HG02623 (cell line): ENCODE measurements at regions not wholly inside any gene's neighbourhood (a gene's known extent, or its start where the extent isn't known, plus 50 kb on each side); places are given as distances from the start of the nearest gene placed in this dataset.

ENCODE experiments used
- ATAC-seq: cut with Tn5 transposase; IDR thresholded peaks from one replicate; pipeline ENCODE4 v1.9.1; 2021; ENCODE audit warnings: moderate library complexity; ENCODE audit not compliant: unreplicated experiment

DNA sequence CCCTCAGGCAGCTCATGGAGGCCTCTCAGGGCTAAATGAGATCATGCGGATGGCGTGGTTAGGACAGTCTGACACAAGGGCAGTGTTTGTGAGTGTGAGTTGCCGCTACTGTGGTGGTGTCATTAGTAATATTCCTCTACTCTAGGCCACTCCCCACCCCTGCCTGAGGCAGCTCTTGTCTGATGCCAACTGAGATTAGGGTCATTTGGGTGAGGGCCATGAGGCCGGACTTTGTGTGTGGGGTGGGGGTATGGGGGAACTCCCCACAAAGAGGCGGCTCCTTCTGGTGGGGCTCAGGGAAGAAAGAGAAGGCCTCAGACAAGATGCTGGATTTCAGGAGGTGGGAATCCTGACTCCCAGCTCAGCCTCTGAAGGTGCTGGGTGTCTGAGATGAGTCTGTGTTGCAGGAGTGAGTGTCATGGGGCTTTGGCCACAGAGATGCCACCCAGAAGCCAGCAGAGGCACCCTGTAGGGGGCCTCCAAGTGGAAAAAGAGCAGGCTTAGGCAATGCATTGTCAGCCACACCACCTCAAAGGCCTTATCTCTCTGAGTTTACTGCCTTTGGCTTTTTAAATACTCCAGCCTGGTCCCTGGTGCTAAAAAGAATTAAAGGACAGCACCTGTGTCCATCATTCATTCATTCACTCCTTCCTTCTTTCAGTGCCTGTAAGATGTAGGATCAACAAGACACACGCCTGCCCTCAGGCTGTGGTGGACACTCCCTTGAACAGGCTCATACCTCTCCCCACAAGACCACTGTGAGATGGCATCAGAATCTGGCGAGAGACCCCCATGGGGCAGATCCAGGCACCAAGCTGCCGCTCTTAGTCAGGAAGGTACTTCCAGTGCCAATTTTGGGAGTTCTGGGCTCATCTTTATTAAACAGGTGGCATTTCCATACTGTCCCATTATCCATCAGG is 175.2 kb downstream of the MRPL14 start:
- ATAC-seq, result no peak

DNA sequence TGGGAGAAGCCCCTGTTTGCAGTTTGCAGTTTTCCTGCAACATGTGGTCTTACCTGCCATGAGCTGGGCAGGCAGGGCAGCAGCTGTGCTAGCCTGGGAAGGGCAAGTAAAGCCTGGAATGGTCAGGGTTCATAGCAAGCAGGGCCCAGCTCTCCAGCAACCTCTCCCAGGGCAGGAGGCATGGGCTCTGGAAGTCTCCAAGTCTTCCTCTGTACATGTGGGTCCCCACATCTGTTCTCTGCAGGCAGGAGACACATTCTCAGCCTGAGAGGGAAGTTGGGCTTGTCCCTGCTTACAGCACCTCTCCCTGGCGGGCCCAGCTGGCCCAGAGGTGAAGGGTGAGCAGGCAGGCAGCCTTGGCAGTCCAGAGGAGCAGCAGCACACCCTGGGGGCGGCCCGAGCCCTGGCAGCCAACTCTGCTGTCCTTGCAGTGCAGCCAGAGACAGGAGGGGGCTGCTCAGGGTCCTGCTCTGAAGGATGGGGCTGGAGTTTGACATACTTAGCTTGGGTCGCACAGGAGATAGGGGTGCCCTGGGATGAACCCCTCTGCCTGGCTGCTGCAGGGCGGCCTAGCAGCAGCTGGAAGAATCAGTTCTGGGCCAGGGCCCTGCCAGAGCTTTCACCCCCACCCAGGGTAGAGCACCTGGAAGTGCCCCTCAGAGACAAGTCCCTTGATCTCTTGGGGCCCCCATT is 176.0 kb downstream of the MRPL14 start:
- ATAC-seq, result no peak

DNA sequence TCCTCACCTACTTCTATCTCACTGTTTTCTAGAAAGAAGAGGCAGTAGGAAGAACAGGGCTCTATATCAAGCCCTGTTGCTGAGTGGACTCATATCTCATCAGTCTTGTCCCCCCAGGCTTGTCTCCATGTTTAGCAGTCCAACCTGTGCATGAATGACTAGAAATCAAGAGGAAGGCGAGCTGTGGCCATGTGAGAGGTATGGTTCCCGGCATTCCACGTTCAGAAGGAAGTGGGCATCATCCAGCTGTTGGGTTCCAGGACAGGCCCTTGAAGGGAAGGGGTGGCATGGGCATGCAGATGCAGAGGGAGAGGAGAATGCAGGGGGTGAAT is 176.6 kb downstream of the MRPL14 start:
- ATAC-seq, result no peak

- no peak for ATAC-seq
Measured at GRCh38 chr6:43950051-43950605, 177.1 kb downstream of the MRPL14 start.

DNA sequence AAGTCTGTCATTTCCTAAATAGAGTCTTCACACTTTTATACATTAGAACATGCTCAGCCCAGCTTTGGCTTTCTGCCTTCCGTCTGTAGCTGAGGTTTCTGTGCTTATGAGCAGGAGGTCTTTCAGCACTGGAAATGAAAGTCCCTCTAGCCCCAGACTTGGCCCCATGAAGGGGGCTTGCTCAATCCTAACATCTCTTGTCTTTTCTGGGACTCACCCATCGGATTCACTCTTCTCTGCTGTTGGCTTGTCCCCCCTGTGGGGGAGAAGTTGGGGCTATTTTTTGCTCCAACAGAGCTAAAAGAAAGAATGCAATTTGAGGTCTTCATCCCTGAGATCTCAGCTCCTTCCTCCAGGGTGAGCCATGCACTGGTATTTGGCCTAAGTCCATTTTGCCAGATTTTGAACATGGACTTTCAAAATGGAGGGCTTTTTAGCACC is 177.7 kb downstream of the MRPL14 start:
- no peak for ATAC-seq

- ATAC-seq, result no peak
Measured at GRCh38 chr6:43948527-43949485, 178.4 kb downstream of the MRPL14 start.

DNA sequence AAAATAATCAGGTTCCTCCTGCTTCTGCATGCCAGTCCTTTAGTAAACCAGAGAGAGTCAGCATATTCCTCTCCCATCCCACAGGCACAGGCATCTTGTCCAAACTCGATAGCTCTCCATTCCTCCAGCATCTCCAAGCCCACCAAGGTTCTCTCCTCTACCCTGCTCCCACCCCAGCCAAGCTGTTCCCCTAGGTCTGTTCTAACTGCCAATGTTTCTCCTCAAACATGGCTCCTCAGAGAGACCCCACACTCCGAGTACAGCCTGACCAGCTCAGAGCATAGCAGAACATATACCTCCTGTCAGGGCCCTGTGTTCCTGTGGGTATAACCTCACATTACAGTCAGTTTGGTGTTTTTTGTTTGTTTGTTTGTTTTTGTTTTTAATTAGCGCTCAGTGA is 177.8 kb downstream of the VEGFA start:
- no peak for ATAC-seq

DNA sequence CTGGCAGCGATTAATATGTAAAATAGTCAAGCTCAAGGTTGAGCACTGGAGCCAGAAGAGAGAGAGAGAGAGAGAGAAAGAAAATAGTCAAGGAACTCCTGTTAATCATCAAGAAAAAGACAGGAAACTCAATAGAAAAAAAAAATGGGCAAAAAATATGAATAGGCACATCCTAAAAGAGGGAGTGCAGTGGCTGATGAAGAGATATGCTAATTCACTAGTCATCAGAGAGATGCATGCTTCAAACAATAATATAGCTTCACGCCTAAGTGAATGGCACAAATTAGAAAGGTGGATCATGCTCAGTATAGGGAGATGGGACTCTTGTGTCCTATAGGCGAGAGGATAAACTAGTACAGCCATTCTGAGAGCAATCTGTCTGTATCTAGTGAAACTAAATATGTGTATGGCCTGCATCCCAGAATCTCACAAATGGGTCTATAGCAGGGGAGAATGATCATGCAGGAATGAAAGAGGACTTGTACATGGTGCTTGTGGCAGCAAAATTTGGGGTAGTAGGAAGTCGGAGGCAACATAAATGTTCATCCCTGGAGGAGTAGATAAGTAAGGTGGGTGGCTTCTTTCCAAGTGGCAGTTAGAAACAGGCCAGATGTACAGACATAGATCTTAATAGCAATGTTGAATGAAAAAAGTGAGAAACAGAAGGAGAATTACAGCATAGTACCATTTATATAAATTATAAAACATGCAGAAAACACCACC is 176.8 kb downstream of the VEGFA start:
- no peak for ATAC-seq

DNA sequence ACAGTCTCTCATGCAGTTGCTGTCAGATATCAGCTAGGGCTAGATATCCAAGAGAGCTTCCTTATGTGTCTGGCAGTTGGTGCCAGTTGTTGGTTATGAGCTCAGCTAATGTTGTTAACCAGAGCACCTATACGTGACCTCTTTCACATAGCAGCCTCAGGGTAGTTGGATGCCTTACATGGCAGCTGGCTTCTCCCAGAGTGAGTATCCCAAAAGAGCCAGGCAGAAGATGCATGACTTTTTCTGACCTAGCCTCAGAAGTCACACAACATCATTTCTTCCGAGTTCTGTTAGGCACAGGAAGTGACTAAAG is 175.7 kb downstream of the VEGFA start:
- no peak for ATAC-seq

GRCh38 chr6:43944908-43945767 is 175.1 kb downstream of the VEGFA start:
- ATAC-seq, result no peak

DNA sequence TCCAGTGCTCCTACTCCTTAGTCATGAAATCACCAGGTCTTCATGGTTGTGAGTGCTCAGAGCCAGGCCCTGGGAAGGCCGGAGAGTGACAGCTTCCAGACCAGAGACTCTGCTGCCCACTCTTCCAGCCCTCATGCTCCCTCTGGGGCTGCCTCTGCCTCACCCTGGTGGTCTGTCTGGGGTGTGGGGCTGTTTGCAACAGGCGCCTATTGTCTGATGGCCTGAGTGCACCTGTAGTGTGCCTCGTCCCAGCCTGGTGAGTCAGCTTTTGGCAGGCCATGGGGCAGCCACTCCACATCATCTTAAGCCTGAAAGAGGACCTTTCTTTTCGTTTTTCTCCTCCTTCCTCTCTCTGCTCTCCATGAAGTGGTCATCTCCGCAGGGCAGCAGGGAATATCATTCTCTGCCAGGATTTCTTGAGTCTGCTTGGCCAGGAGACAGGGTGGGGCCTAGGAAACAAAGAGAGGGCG is 173.8 kb downstream of the VEGFA start:
- no peak for ATAC-seq

DNA sequence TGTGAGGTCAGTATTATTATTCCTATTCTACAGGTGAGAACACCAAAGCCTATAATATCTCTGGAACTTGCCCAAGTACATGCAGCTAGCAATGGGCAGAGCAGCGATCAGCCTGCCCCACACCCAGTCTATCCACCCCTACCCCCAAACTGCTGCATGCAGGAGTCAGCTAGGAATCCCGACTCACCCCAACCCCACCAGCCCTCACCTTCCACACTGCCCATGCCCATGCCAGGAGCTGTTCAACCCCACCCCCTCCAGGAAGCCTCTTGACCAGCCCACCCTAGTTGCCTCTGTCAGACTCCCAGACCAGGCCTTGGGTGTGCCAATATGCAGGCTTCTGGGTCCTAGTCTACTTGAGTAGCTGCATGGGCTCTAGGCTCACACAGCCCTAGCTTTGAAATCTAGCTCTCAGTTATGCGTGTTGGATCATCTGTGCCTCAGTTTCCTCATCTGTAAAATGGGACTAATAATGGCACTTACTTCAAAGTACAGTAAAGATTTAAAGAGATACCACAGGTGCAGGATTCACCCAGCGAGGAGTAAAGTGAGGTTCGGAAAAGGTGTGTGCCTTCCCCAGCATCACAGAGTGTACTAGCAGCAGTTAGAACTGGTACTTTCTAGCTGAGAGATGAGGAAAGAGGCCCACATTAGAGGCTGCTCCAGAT is 173.2 kb downstream of the VEGFA start:
- no peak for ATAC-seq

- no peak for ATAC-seq
Measured at GRCh38 chr6:43942616-43943015, 172.6 kb downstream of the VEGFA start.

- no peak for ATAC-seq
Measured at GRCh38 chr6:43942011-43942442, 172.0 kb downstream of the VEGFA start.

DNA sequence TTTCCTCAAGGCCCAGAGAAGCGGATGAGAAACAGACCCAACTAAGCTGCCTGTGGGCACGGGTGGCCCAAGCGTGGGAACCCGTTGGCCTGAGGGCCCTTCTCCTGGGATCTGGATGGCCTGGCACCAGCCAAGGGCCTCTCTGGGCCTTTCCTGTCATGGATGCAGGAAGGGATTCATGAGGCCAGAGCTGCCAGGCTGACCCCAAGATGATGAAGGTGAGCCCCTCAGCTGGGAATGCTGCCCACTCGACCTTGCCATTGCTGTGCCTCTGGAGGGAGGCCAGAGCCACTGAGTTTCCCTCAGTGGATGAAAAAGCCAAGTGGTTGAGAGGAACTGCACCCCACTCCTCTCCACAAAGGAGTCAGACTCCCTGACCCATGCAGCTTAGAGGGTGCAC is 171.2 kb downstream of the VEGFA start:
- no peak for ATAC-seq

GRCh38 chr6:43940393-43941087 is 170.5 kb downstream of the VEGFA start:
- no peak for ATAC-seq

- ATAC-seq, result no peak
Measured at GRCh38 chr6:43940071-43940392, 170.0 kb downstream of the VEGFA start.
